GM10266 (cell line): ENCODE measurements at regions not wholly inside any gene's neighbourhood (a gene's known extent, or its start where the extent isn't known, plus 50 kb on each side); places are given as distances from the start of the nearest gene placed in this dataset.

Source experiments
- DNase-seq: peaks from one replicate; pipeline ENCODE4 v3.0.0; 2012; ENCODE audit errors: extremely low spot score
- CTCF ChIP-seq: IDR thresholded peaks from 2 replicates; pipeline ENCODE4 v1.5.1; 2012; ENCODE audit warnings: mild to moderate bottlenecking, low read depth; ENCODE audit not compliant: control insufficient read depth, insufficient read depth; ENCODE audit errors: missing control alignments

GRCh38 chr1:229803626-229804217 lies 177.7 kb downstream of the URB2 start:
- no peak for DNase-seq
- TF ChIP-seq CTCF = no peak

- no peak for TF ChIP-seq CTCF
- DNase-seq = no peak
Observed at GRCh38 chr1:229808272-229808671, 182.2 kb downstream of the URB2 start.

- DNase-seq = no peak
- no peak for TF ChIP-seq CTCF
Observed at GRCh38 chr1:229810140-229810539, 184.1 kb downstream of the URB2 start.

- no peak for TF ChIP-seq CTCF
- no peak for DNase-seq
Observed at GRCh38 chr1:229810961-229811360, 184.9 kb downstream of the URB2 start.

GRCh38 chr1:229812148-229812547 lies 186.1 kb downstream of the URB2 start:
- no peak for DNase-seq
- TF ChIP-seq CTCF = no peak

GRCh38 chr1:229812693-229813092 lies 186.6 kb downstream of the URB2 start:
- TF ChIP-seq CTCF = no peak
- no peak for DNase-seq

GRCh38 chr1:229815076-229815475 lies 189.0 kb downstream of the URB2 start:
- DNase-seq = no peak
- no peak for TF ChIP-seq CTCF
